GM19372 (cell line): ENCODE measurements at regions not wholly inside any gene's neighbourhood (a gene's known extent, or its start where the extent isn't known, plus 50 kb on each side); places are given as distances from the start of the nearest gene placed in this dataset.
"Not testable (repeated sequence)": the region's sequence is repeated elsewhere in the genome, so short reads cannot be mapped to it uniquely, and the experiment has no call there.

Experiments used
- ATAC-seq: cut with Tn5 transposase; IDR thresholded peaks from one replicate; pipeline ENCODE4 v1.9.1; 2021; ENCODE audit warnings: mild to moderate bottlenecking, low read depth, moderate library complexity; ENCODE audit not compliant: unreplicated experiment

DNA sequence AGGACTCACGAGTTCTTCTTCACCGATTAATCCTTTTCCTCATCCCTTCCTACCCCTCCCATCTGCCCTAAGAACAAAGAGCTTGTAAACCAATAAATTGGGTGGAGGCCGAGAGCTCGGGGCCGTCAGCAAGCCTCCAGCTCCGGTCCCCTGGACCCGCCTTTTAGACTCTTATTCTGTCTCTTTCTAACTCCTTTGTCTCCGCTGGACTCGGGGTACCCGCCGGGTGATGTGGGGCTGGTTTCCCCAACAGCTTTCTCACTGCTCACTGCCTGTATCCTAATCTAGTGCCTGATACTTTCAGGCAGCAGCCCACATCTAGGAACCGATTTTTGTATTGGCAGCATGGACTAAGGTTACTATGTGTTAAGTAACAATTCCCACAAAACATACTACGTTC is 169.1 kb downstream of the THBS2 start:
- not testable (repeated sequence) for ATAC-seq

DNA sequence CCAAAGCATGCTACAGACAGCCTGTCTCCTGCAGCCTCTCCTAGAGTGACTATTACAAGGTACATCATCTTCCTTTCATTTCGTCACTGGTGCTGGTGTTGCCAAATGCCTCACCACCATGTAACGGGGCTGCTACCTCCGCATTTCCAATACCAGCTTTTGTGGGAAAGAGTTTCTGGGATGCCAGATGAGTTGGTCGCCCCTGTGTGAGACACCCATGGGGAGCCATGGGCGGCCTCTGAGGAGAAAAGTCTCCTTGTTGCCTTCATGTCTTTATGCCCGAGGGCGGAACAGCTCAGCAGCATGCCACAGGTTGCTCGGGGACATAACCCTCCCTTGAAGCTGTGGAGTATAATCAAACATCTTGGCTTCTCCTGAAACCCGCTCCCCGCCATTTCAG is 169.6 kb downstream of the THBS2 start:
- no peak for ATAC-seq

DNA sequence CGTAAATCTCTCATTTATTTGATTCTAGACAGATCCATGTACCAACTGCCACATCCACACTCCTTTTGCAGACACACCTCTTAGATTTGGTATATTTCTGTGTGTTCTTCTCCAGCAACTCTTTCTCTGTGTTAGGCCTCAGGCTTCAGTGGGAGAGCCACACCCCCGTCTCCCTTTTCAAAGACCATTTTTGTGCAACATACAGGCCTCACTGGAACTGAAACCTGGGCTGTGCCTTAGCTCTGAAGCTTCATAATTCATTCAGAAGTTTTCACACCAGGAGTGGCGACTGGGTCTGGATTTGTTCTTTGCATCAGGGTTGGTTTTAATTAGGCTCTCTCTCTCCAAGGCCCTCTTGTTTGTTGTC is 170.2 kb downstream of the THBS2 start:
- ATAC-seq: no peak

DNA sequence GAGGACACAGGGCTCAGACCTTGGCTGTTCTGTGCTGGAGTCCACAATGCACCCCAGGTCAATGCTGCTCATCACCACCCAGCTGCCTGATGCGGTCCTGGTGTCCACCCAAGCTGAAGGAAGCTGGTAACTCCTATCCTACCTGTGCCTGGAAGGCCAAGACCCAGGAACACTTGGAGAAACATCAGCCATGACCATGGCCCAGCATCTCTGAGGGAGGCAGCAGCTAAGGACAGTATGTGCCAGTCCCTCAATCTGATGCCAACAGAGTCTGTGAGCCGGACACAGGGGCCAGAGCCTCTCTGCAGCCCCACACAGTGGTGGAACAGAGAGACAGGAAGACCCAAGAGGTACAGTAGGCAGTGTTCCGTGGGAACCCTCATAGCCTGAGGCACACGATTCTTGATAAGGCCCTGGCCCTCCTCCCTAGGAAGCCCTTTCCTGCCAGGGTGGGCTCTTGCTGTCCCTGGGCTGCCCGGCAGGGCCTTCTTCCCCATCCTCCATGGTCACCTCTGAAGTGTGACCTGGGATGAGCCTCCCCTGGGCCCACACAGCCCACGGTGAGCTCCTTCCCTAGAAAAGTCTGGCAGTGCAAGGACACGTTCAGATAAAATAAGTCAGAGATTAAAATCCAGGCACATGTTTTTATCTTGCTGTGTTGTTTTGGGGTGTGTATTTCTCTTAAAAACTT is 170.7 kb downstream of the THBS2 start:
- ATAC-seq: no peak

GRCh38 chr6:169082093-169082492 is 171.6 kb downstream of the THBS2 start:
- ATAC-seq: no peak

- ATAC-seq: no peak
Measured at GRCh38 chr6:169081248-169081647, 172.4 kb downstream of the THBS2 start.

DNA sequence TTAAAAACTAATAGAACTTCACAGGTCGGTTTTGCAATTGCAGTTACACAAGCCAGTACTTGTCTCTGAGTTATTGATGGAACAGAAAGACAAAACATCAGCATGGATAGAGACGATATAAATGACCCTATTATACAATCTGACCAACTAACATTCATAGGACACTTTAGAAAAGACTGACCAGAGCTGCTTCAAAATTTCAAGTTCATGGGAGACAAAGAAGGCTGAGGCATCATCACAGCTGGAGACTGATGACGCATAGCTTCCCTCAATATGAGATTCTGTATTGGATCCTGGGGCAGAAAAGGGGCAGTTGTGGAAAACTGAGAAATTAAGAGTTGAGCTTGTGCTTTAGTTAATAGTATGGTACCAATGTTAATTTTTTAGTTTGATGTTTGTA is 174.0 kb downstream of the THBS2 start:
- no peak for ATAC-seq

DNA sequence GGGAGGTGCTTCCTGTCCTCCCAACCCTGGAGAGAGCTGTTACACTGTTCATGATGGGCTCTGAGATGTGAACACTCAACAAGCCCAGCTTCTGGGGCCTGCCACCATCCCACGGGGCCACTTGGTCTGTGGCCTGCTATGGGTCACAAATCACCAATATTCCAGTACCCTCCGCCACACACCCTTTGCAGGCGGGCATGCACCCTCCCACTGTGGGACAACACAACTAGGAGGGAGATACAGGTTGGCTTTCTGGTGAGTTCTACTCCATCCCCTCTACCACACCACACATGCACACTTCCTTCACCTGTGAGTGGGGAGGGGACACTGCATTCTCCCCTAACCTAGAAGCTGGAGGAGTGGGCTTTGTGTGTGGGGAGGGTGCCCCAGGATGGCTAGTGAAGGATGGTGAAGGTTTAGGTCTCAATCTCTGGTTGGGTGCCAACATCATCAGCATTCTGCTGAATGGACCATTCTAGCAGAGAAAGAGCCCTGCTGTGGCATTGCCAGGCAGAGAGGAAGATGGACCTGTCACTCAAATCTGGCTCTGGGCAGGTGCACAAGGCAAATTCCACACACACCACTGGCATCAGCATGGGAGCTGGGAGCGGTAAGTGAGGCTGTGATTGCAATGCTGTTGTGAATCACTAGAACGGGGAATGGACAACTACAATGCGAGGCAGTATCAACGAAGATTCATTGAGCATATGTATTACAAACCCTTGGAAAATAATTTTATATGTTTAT is 175.1 kb downstream of the THBS2 start:
- ATAC-seq: no peak

GRCh38 chr6:169075915-169076654 is 177.6 kb downstream of the THBS2 start:
- no peak for ATAC-seq

DNA sequence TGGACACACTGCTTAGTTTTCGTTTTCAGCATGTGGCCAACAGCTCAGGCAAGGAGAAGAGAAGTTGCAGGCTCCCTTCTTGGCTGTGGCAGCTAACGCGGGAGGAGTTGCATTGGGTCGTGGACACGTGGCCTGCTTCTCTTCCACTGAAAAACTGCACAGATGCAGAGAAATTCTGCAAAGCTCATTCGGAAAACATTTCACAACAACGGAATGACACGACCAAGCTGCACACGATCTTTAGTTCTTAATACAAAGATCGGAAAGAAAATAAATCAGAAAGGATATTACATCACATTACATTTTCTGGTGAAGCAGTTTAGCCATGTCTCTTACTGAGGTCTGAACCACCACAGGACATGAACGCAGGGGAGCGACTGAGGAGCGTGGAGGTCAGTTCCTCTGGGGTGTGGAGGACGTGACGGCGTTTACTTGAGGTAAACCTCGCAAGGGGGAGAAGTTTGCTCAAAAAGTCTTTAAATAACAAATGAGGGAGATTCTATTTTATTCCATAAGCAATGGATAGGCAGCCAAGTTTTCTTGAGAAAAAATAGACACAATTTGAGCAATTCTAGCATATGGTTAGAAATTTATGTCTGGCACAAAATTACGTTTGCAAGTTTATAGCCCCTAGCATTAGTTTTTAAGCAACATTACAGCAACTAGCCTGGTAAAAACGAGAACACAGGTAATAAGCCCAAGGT is 178.3 kb downstream of the THBS2 start:
- ATAC-seq: no peak

DNA sequence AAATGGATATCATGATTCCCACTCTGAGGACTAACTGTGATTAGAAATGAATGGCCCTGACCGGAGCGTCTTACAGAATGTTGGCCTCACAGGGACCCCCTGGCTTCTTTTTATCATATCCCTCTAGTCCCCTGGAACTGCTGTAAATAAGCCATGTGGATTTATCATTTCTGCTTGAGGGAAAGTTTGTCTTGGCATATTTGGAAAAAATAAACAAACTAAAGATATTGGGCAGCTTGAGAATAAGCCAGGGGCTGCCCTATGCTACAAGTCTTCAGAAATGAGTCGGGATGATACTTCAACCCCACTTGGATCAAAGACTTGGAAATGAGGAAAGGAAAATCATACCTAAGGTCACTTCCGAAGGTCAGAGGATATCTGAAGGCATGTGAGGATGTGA is 179.1 kb downstream of the THBS2 start:
- ATAC-seq: no peak

- ATAC-seq: no peak
Measured at GRCh38 chr6:169073311-169073710, 180.3 kb downstream of the THBS2 start.

DNA sequence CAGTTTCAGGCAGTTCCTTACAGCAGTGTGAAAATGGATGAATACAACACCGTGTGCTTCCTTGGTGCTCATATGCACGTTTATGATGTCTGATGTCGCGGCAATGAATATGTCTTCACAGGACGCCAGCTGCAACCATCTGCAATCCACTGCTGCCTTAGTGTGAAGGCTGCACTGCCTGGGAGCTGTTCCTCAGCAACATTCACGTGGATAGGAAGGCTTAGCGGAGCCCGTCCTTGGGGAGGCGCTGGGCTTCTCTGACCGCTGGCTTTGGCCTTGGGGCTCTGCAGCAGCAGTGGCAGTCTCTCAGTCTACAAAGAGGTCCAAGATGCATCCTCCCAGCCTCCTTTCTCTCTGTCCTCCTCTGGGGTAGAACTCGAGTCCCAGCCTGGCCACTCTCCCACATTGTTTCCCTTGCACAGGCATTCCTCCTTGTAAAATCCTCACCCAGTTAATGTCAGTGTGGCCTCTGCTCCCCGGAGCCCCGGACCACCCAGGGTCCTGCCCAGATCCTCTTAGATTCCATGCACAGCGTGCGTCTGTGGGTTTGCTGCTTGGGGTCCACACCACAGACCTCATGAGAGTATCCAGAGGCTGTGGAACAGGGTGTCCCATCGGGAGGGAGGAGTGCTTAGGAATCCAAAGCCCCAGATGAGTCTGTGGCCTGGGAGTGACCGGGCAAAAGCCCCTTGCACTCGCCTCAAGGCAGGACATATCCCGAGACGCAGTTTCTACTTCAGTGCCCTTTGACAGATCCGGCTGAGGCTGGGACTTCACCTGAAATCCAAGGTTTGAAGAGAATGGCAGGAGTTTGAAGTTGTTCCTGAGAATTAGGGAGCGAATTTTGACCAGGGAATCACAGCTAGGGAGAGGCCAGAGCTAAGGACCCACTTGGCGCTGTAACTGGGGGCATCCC is 181.3 kb downstream of the THBS2 start:
- ATAC-seq: no peak

DNA sequence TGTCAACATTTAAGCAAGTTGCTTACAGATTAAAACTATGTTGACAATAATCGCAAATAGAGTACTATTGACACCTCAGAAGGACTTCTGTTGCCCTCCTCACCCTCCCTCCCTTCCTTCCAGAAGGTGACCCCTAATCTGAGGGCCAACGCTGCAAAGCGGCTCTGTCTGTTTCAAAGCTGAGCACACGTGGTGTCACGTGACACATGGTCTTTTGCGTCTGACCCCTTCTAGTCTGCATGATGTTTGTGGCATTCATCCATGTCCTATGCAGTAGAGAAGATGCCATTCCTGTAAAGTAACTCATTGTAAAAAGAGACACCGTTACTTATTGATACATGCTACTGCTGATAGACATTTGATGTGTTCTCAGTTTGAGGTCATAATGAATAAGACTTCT is 182.3 kb downstream of the THBS2 start:
- no peak for ATAC-seq

- no peak for ATAC-seq
Measured at GRCh38 chr6:169070506-169071176, 183.0 kb downstream of the THBS2 start.

DNA sequence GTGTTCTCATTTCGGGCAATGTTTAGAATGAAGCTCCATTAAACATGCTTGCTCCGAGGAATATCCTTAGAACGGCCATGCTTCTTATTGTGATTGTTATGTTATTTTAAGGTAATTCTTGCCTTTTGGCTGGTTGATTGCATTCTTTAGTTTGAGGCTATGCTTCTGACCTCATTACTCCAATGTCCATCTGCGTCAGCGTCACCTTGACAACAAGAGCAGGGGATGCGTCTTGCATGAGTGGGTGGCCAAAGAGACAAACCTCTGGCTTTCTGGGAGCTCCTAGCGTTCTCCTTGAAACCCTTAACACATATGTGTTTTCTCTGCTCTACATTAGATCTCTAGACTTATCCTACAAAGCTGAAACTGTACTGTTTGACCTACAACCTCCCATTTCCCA is 184.3 kb downstream of the THBS2 start:
- ATAC-seq: no peak

DNA sequence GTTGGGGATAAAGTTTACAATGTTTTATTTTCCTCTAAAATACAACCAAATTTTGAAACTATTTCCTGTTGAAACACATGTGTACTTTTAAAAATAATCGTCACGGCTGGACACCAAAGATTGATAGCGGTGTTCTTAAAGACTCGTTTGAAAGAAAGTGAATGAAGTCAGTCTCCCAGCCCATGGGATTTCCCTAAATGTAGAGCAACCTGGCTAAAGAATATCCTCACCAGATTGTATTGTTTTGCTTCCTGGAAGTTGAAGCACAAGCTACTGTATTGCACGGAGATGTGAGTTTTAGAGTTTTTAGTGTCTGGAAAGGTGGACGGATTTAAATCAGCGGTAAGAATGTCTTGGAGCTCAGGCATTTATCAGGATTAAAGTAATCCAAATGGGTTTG is 189.5 kb downstream of the THBS2 start:
- no peak for ATAC-seq

- ATAC-seq: no peak
Measured at GRCh38 chr6:169062272-169062671, 191.4 kb downstream of the THBS2 start.

- no peak for ATAC-seq
Measured at GRCh38 chr6:169058634-169059033, 195.0 kb downstream of the THBS2 start.
